HG03460 (cell line): ENCODE measurements at regions not wholly inside any gene's neighbourhood (a gene's known extent, or its start where the extent isn't known, plus 50 kb on each side); places are given as distances from the start of the nearest gene placed in this dataset.
A peak's percentile ranks its signal among the peaks of the same experiment; 100 is the strongest.

Experiments
- ATAC-seq: cut with Tn5 transposase; IDR thresholded peaks from one replicate; pipeline ENCODE4 v1.9.1; 2021; ENCODE audit not compliant: unreplicated experiment

- ATAC-seq, result no peak
Observed at GRCh38 chr5:159452480-159453167, 122.3 kb upstream of the IL12B start.

GRCh38 chr5:159453209-159453608 lies 122.9 kb upstream of the IL12B start:
- no peak for ATAC-seq

GRCh38 chr5:159456261-159456660 lies 126.0 kb upstream of the IL12B start:
- peak; percentile 1 for ATAC-seq

GRCh38 chr5:159456722-159457465 lies 126.6 kb upstream of the IL12B start:
- peak; percentile 89 for ATAC-seq

- ATAC-seq, result peak; percentile 41
Observed at GRCh38 chr5:159458217-159458711, 128.0 kb upstream of the IL12B start.

GRCh38 chr5:159459132-159459627 lies 128.9 kb upstream of the IL12B start:
- no peak for ATAC-seq

- ATAC-seq, result peak; percentile 15
Observed at GRCh38 chr5:159459951-159460538, 129.8 kb upstream of the IL12B start.

- ATAC-seq, result no peak
Observed at GRCh38 chr5:159463590-159464321, 133.5 kb upstream of the IL12B start.

GRCh38 chr5:159465604-159466003 lies 135.3 kb upstream of the IL12B start:
- no peak for ATAC-seq

- no peak for ATAC-seq
Observed at GRCh38 chr5:159467666-159468065, 137.4 kb upstream of the IL12B start.

- ATAC-seq, result peak; percentile 90
Observed at GRCh38 chr5:159469496-159470372, 139.4 kb upstream of the IL12B start.

- no peak for ATAC-seq
Observed at GRCh38 chr5:159471904-159472303, 141.6 kb upstream of the IL12B start.

GRCh38 chr5:159475026-159475425 lies 144.7 kb upstream of the IL12B start:
- ATAC-seq, result no peak

- ATAC-seq, result no peak
Observed at GRCh38 chr5:159478950-159479349, 148.7 kb upstream of the IL12B start.

- ATAC-seq, result no peak
Observed at GRCh38 chr5:159480849-159481248, 150.6 kb upstream of the IL12B start.

- ATAC-seq, result no peak
Observed at GRCh38 chr5:159481751-159482150, 151.5 kb upstream of the IL12B start.

GRCh38 chr5:159486836-159487235 lies 156.5 kb upstream of the IL12B start:
- no peak for ATAC-seq

- ATAC-seq, result no peak
Observed at GRCh38 chr5:159488516-159488915, 158.2 kb upstream of the IL12B start.

GRCh38 chr5:159489779-159490178 lies 159.5 kb upstream of the IL12B start:
- no peak for ATAC-seq

GRCh38 chr5:159490507-159490906 lies 160.2 kb upstream of the IL12B start:
- no peak for ATAC-seq
